ENCODE measurements at regions not wholly inside any gene's neighbourhood (a gene's known extent, or its start where the extent isn't known, plus 50 kb on each side); places are given as distances from the start of the nearest gene placed in this dataset.

DNA sequence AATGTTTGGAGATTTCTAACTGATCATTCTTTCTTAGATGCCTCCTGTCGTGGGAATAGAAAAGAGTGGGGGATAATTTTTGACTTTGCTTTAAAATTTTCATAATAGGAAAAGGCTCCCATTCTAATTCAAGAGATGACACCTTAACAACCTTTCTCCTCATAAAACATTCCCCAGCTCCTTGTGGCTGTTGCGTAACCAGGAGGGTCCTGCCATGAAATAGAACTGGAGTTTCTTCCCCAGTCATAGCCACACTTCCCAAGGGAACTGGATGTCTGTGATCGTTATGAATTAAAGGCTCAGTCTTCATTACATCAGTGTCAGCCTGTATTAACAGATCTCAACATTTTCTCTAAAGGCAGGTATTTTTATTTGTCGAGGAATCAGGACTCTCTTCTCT, 119.9 kb upstream of the DAP start:
- no peak for TF ChIP-seq POLR2A (IDR thresholded peaks at IDR 0.05)
- no peak for TF ChIP-seq POLR2AphosphoS5 (IDR thresholded peaks at IDR 0.05)
